ENCODE measurements at regions not wholly inside any gene's neighbourhood (a gene's known extent, or its start where the extent isn't known, plus 50 kb on each side); places are given as distances from the start of the nearest gene placed in this dataset.

GRCh38 chr14:25911831-25912230 lies 686.0 kb downstream of the NOVA1 start:
- DNase-seq: no peak
- WGBS, 2 donors: 59 to 86% methylated on average over 9 of the region's 9 CpGs
- intact Hi-C loops (cut with DNase I; ENCODE audit: low total_unique reads): no loop called here
- no peak for TF ChIP-seq CTCF (IDR thresholded peaks at IDR 0.05)
- TF ChIP-seq POLR2A (IDR thresholded peaks at IDR 0.05): no peak
- H3K4me3 ChIP-seq: no peak overlapping the region
- no peaks in the 10 kb centered on the region for H3K27me3 ChIP-seq
- H3K9me3 ChIP-seq: no peaks in the 10 kb centered on the region
- H3K36me3 ChIP-seq (ENCODE audit: low read depth, missing control alignments): no peaks in the 10 kb centered on the region
- H3K27ac ChIP-seq: no peak overlapping the region
- no peaks in the 10 kb centered on the region for H3K4me1 ChIP-seq

GRCh38 chr14:25909045-25909747 lies 688.6 kb downstream of the NOVA1 start:
- Histone ChIP-seq H3K4me3 (no peak overlapping the region), H3K4me1 (no peaks in the 10 kb centered on the region), H3K9me3 (no peaks in the 10 kb centered on the region), H3K27ac (no peak overlapping the region), H3K36me3 (ENCODE audit: low read depth, missing control alignments) (no peaks in the 10 kb centered on the region), H3K27me3 (no peaks in the 10 kb centered on the region)
- no peak for TF ChIP-seq CTCF (IDR thresholded peaks at IDR 0.05)
- TF ChIP-seq POLR2A (IDR thresholded peaks at IDR 0.05): no peak
- DNase-seq: no peak
- intact Hi-C loops (cut with DNase I; ENCODE audit: low total_unique reads): no loop called here
- 87 to 90% methylated on average over 11 of the region's 11 CpGs for WGBS, 2 donors

- Histone ChIP-seq H3K9me3 (no peaks in the 10 kb centered on the region), H3K36me3 (ENCODE audit: low read depth, missing control alignments) (no peaks in the 10 kb centered on the region), H3K27ac (no peak overlapping the region), H3K27me3 (no peaks in the 10 kb centered on the region), H3K4me3 (no peak overlapping the region), H3K4me1 (no peaks in the 10 kb centered on the region)
- TF ChIP-seq CTCF (IDR thresholded peaks at IDR 0.05) (no peak), POLR2A (IDR thresholded peaks at IDR 0.05) (no peak)
- DNase-seq: no peak
- WGBS, 2 donors: 88% methylated on average over 3 of the region's 3 CpGs
- intact Hi-C loops (cut with DNase I; ENCODE audit: low total_unique reads): no loop called here
These were observed 689.4 kb downstream of the NOVA1 start for GRCh38 chr14:25908277-25909044.

- H3K4me3 ChIP-seq: no peak overlapping the region
- no peaks in the 10 kb centered on the region for H3K9me3 ChIP-seq
- no peaks in the 10 kb centered on the region for H3K4me1 ChIP-seq
- no peaks in the 10 kb centered on the region for H3K36me3 ChIP-seq (ENCODE audit: low read depth, missing control alignments)
- intact Hi-C loops (cut with DNase I; ENCODE audit: low total_unique reads): no loop called here
- H3K27me3 ChIP-seq: no peaks in the 10 kb centered on the region
- no peak for TF ChIP-seq CTCF (IDR thresholded peaks at IDR 0.05)
- no peak for TF ChIP-seq POLR2A (IDR thresholded peaks at IDR 0.05)
- WGBS, 2 donors: 50 to 55% methylated on average over 3 of the region's 3 CpGs
- H3K27ac ChIP-seq: no peak overlapping the region
- DNase-seq: no peak
These were observed 693.4 kb downstream of the NOVA1 start for GRCh38 chr14:25904446-25904845.
